H9 (cell line): ENCODE measurements at regions not wholly inside any gene's neighbourhood (a gene's known extent, or its start where the extent isn't known, plus 50 kb on each side); places are given as distances from the start of the nearest gene placed in this dataset.
"Not testable (repeated sequence)": the region's sequence is repeated elsewhere in the genome, so short reads cannot be mapped to it uniquely, and the experiment has no call there.

Source experiments
- DNase-seq: peaks from one replicate; pipeline ENCODE4 v3.0.0-alpha.2; 2017
- H2AFZ ChIP-seq: one replicate; pipeline ENCODE4 v1.6.1; 2013; ENCODE audit warnings: mild to moderate bottlenecking, low read length, control low read depth, moderate library complexity
- H2AK5ac ChIP-seq: 2 replicates; pipeline ENCODE4 v1.6.1; 2013; ENCODE audit warnings: low read length, control low read depth, mixed read lengths; ENCODE audit not compliant: insufficient read length
- H2BK120ac ChIP-seq: one replicate; pipeline ENCODE4 v1.6.1; 2013; ENCODE audit warnings: low read depth, mild to moderate bottlenecking, low read length, control low read depth, inconsistent platforms; ENCODE audit not compliant: poor library complexity, severe bottlenecking
- H2BK12ac ChIP-seq: 2 replicates; pipeline ENCODE4 v1.6.1; 2013; ENCODE audit warnings: low read length, control low read depth, mixed read lengths, low read depth; ENCODE audit not compliant: insufficient read length
- H2BK15ac ChIP-seq: 2 replicates; pipeline ENCODE4 v1.6.1; 2013; ENCODE audit warnings: low read depth, low read length, control low read depth
- H2BK20ac ChIP-seq: one replicate; pipeline ENCODE4 v1.6.1; 2013; ENCODE audit warnings: low read depth, mild to moderate bottlenecking, low read length, control low read depth, inconsistent platforms; ENCODE audit not compliant: poor library complexity, severe bottlenecking
- H2BK5ac ChIP-seq: 2 replicates; pipeline ENCODE4 v1.6.1; 2013; ENCODE audit warnings: low read length, control low read depth, mixed read lengths; ENCODE audit not compliant: insufficient read length
- H3K14ac ChIP-seq: 2 replicates; pipeline ENCODE4 v1.6.1; 2013; ENCODE audit warnings: low read length, control low read depth; ENCODE audit not compliant: insufficient read depth
- H3K18ac ChIP-seq: 2 replicates; pipeline ENCODE4 v1.6.1; 2013; ENCODE audit warnings: low read depth, mild to moderate bottlenecking, mixed read lengths, low read length, control low read depth; ENCODE audit not compliant: insufficient read length
- H3K23ac ChIP-seq: 2 replicates; pipeline ENCODE4 v1.6.1; 2013; ENCODE audit warnings: low read length, control low read depth, mixed read lengths, low read depth; ENCODE audit not compliant: insufficient read length
- H3K23me2 ChIP-seq: 2 replicates; pipeline ENCODE4 v1.6.1; 2013; ENCODE audit warnings: low read depth, mild to moderate bottlenecking, mixed read lengths, low read length, control low read depth; ENCODE audit not compliant: insufficient read length, poor library complexity, severe bottlenecking
- H3K27ac ChIP-seq: 2 replicates; pipeline ENCODE4 v1.5.1; 2013; ENCODE audit warnings: low read length, control low read depth, mixed read lengths, low read depth; ENCODE audit not compliant: insufficient read length
- H3K27me3 ChIP-seq: 2 replicates; pipeline ENCODE4 v1.6.1; 2013; ENCODE audit warnings: low read length, control low read depth, inconsistent platforms; ENCODE audit not compliant: insufficient read depth
- H3K4ac ChIP-seq: 2 replicates; pipeline ENCODE4 v1.6.1; 2013; ENCODE audit warnings: low read depth, mild to moderate bottlenecking, control low read depth, inconsistent platforms, low read length, moderate library complexity
- H3K4me1 ChIP-seq: 2 replicates; pipeline ENCODE4 v1.6.1; 2013; ENCODE audit warnings: low read length, control low read depth, inconsistent platforms; ENCODE audit not compliant: insufficient read depth
- H3K4me2 ChIP-seq: 2 replicates; pipeline ENCODE4 v1.6.1; 2013; ENCODE audit warnings: low read length, control low read depth, mixed read lengths; ENCODE audit not compliant: insufficient read length, insufficient read depth
- H3K56ac ChIP-seq: 2 replicates; pipeline ENCODE4 v1.6.1; 2013; ENCODE audit warnings: low read depth, mild to moderate bottlenecking, mixed read lengths, low read length, control low read depth; ENCODE audit not compliant: insufficient read length
- H3K79me1 ChIP-seq: 2 replicates; pipeline ENCODE4 v1.6.1; 2013; ENCODE audit warnings: low read depth, mild to moderate bottlenecking, moderate library complexity, low read length, control low read depth, inconsistent platforms; ENCODE audit not compliant: insufficient read depth, poor library complexity, severe bottlenecking
- H3K79me2 ChIP-seq: 2 replicates; pipeline ENCODE4 v1.6.1; 2013; ENCODE audit warnings: low read length, control low read depth, inconsistent platforms; ENCODE audit not compliant: insufficient read depth
- H3K9ac ChIP-seq: 2 replicates; pipeline ENCODE4 v1.6.1; 2013; ENCODE audit warnings: low read length, control low read depth, mixed read lengths; ENCODE audit not compliant: insufficient read length; ENCODE audit errors: extremely low read depth
- H3K9me3 ChIP-seq: one replicate; pipeline ENCODE4 v1.6.1; 2013; ENCODE audit warnings: low read depth, low read length, inconsistent platforms; ENCODE audit not compliant: control insufficient read depth
- H3T11ph ChIP-seq: one replicate; pipeline ENCODE4 v1.6.1; 2013; ENCODE audit warnings: mild to moderate bottlenecking, low read length, control low read depth, inconsistent platforms
- H4K20me1 ChIP-seq: one replicate; pipeline ENCODE4 v1.6.1; 2013; ENCODE audit not compliant: control insufficient read depth, insufficient read length, insufficient read depth
- H4K5ac ChIP-seq: 2 replicates; pipeline ENCODE4 v1.6.1; 2013; ENCODE audit warnings: low read depth, mild to moderate bottlenecking, mixed read lengths, low read length, control low read depth; ENCODE audit not compliant: insufficient read length
- H4K8ac ChIP-seq: replicated peaks from 2 replicates; pipeline ENCODE4 v1.6.1; 2013; ENCODE audit warnings: low read length, control low read depth, mixed read lengths, low read depth; ENCODE audit not compliant: insufficient read length
- H4K91ac ChIP-seq: 2 replicates; pipeline ENCODE4 v1.6.1; 2013; ENCODE audit warnings: low read depth, mild to moderate bottlenecking, moderate library complexity, mixed read lengths, low read length, control low read depth; ENCODE audit not compliant: insufficient read length
- H3K27ac Mint-ChIP-seq, 3 experiments: 2 replicates in 2 of 3; 3 replicates in 1 of 3; pipeline ENCODE4 v1.8.0; 2020 to 2021; ENCODE audit warnings: mixed read lengths in 3 of 3, mild to moderate bottlenecking in 1 of 3, moderate library complexity in 1 of 3
- H3K27me3 Mint-ChIP-seq: 2 replicates; pipeline ENCODE4 v1.8.0; 2021; ENCODE audit warnings: low read depth, mild to moderate bottlenecking, moderate library complexity, mixed read lengths
- H3K36me3 Mint-ChIP-seq, 3 experiments: 2 replicates in 2 of 3; 3 replicates in 1 of 3; pipeline ENCODE4 v1.8.0; 2020 to 2021; ENCODE audit warnings: low read depth in 3 of 3, mixed read lengths in 3 of 3; ENCODE audit not compliant: insufficient read depth in 1 of 3
- H3K4me1 Mint-ChIP-seq, 2 experiments: 2 replicates each; pipeline ENCODE4 v1.8.0; 2020; ENCODE audit warnings: mixed read lengths in 2 of 2
- H3K4me3 Mint-ChIP-seq, 2 experiments: 2 replicates in 1 of 2; 3 replicates in 1 of 2; pipeline ENCODE4 v1.8.0; 2020 to 2021; ENCODE audit warnings: mild to moderate bottlenecking in 2 of 2, mixed read lengths in 2 of 2, moderate library complexity in 1 of 2
- H3K9me3 Mint-ChIP-seq, 2 experiments: 2 replicates in 1 of 2; 3 replicates in 1 of 2; pipeline ENCODE4 v1.8.0; 2020; ENCODE audit warnings: mild to moderate bottlenecking in 2 of 2, mixed read lengths in 2 of 2, moderate library complexity in 1 of 2
- whole genome bisulfite sequencing: extraction: QIAGEN DNeasy Blood & Tissue Kit; methylation state at CpG from one replicate; pipeline ENCODE4 v1.1.7; 2013; ENCODE audit warnings: missing lambda C conversion rate, low lambda C conversion rate, mixed read lengths; ENCODE audit not compliant: insufficient read length; ENCODE audit errors: extremely low coverage; 5-methylcytosine and 5-hydroxymethylcytosine counted together

- not testable (repeated sequence) for H3K14ac ChIP-seq, H3K4me1 Mint-ChIP-seq, H2BK5ac ChIP-seq, H4K91ac ChIP-seq, DNase-seq, H3K27ac Mint-ChIP-seq, H3K9me3 Mint-ChIP-seq, H2AK5ac ChIP-seq, H4K5ac ChIP-seq, H2BK15ac ChIP-seq, H3K23me2 ChIP-seq, H3K4me1 ChIP-seq, H2BK120ac ChIP-seq, H3K9me3 ChIP-seq, H3T11ph ChIP-seq, H3K27ac ChIP-seq, H2BK20ac ChIP-seq, H3K23ac ChIP-seq, H3K18ac ChIP-seq, H3K4me3 Mint-ChIP-seq, H3K79me1 ChIP-seq, H3K56ac ChIP-seq, H4K8ac ChIP-seq, H3K27me3 ChIP-seq, H3K79me2 ChIP-seq, H3K9ac ChIP-seq, H3K4ac ChIP-seq, H2BK12ac ChIP-seq, H3K36me3 Mint-ChIP-seq, H3K4me2 ChIP-seq, H2AFZ ChIP-seq, H4K20me1 ChIP-seq
- no CpG with 5 or more reads among the region's 12 CpGs for WGBS
- H3K27me3 Mint-ChIP-seq = peaks cover 10% of the 10 kb centered on the region
Measured at GRCh38 chr15:34523849-34524248, 59.6 kb downstream of the GOLGA8B start.

- peaks cover 20% of the 10 kb centered on the region for H3K27me3 Mint-ChIP-seq
- not testable (repeated sequence) for H3T11ph ChIP-seq, H3K9me3 ChIP-seq, H3K27ac Mint-ChIP-seq, H4K5ac ChIP-seq, H2BK120ac ChIP-seq, H2AK5ac ChIP-seq, H2AFZ ChIP-seq, H3K9me3 Mint-ChIP-seq, H3K23ac ChIP-seq, H3K4ac ChIP-seq, H3K4me3 Mint-ChIP-seq, H4K20me1 ChIP-seq, H3K56ac ChIP-seq, H2BK12ac ChIP-seq, H3K27me3 ChIP-seq, H3K23me2 ChIP-seq, H3K36me3 Mint-ChIP-seq, H2BK15ac ChIP-seq, H2BK20ac ChIP-seq, H4K91ac ChIP-seq, H4K8ac ChIP-seq, H3K9ac ChIP-seq, H3K4me2 ChIP-seq, H3K79me1 ChIP-seq, H3K14ac ChIP-seq, H2BK5ac ChIP-seq, DNase-seq, H3K27ac ChIP-seq, H3K18ac ChIP-seq, H3K79me2 ChIP-seq, H3K4me1 ChIP-seq, H3K4me1 Mint-ChIP-seq
- WGBS = no CpG with 5 or more reads among the region's 12 CpGs
Measured at GRCh38 chr15:34522601-34523000, 60.9 kb downstream of the GOLGA8B start.
